ENCODE measurements at regions not wholly inside any gene's neighbourhood (a gene's known extent, or its start where the extent isn't known, plus 50 kb on each side); places are given as distances from the start of the nearest gene placed in this dataset.

DNA sequence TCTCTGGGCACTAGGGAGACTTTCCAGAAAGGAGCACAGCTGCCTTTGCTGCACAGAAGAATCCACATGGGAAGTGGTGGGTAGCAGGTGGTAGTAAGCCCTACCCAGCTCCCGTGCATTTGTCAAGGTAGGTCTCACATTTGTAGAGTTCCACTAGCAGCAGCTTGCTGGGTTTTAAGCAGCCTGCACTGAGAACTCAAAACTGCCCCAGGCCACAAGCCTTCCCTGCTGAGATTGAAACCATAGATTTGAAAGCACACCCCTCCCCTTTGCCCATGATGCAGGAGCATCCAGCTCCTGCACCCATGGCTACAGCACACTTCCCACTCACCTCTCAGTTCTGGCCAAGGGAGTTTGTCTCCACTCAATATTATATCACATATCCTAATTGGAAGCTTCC, 604.5 kb upstream of the STEAP1 start:
- TF ChIP-seq, protein P1, sequence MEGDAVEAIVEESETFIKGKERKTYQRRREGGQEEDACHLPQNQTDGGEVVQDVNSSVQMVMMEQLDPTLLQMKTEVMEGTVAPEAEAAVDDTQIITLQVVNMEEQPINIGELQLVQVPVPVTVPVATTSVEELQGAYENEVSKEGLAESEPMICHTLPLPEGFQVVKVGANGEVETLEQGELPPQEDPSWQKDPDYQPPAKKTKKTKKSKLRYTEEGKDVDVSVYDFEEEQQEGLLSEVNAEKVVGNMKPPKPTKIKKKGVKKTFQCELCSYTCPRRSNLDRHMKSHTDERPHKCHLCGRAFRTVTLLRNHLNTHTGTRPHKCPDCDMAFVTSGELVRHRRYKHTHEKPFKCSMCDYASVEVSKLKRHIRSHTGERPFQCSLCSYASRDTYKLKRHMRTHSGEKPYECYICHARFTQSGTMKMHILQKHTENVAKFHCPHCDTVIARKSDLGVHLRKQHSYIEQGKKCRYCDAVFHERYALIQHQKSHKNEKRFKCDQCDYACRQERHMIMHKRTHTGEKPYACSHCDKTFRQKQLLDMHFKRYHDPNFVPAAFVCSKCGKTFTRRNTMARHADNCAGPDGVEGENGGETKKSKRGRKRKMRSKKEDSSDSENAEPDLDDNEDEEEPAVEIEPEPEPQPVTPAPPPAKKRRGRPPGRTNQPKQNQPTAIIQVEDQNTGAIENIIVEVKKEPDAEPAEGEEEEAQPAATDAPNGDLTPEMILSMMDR (IDR thresholded peaks at IDR 0.05; ENCODE audit: low read depth, low read length, missing control alignments) = no peak
- no peak for DNase-seq (ENCODE audit: low read depth)
- H3K4me3 ChIP-seq (ENCODE audit: low read depth, low read length) = no peak overlapping the region

DNA sequence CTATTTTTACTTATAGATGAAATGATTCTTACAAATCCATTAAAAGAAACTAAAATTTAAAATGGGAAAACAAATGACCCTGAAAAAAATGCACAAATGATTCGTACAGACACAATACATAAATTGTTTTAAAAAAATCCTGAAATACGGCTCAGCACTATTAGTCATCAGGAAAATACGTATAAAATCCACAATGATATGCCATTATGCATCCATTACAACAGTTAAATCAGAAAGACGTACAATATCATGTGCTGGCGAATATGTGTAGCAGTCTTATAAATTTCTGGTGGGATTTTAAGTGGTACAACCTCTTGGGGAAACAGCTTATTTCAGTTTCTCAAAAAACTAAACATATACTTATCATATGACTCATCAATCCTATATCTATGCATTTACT, 600.1 kb upstream of the STEAP1 start:
- H3K4me3 ChIP-seq (ENCODE audit: low read depth, low read length) = no peak overlapping the region
- TF ChIP-seq, protein P1 (IDR thresholded peaks at IDR 0.05; ENCODE audit: low read depth, low read length, missing control alignments) = no peak
- no peak for DNase-seq (ENCODE audit: low read depth)

DNA sequence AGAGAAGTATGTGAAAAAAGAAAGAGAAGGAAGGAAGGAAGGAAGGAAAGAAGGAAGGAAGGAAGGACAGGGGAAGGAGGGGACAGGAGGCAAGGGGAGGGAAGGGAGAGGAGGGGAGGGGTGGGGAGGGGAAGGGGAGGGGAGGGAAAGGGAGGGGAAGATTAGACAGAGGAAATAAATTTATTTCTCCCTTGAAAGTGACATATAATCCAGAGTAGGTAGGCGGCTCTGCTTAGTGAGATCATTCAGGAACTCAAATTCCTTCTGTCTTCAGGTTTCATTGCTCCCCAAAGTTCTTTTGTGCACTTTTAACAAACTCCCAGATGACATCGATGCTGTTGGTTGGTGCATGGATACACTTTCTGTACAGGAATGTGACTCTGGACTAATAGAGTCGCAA, 594.7 kb upstream of the STEAP1 start:
- no peak for DNase-seq (ENCODE audit: low read depth)
- TF ChIP-seq, protein P1 (IDR thresholded peaks at IDR 0.05; ENCODE audit: low read depth, low read length, missing control alignments) = no peak
- H3K4me3 ChIP-seq (ENCODE audit: low read depth, low read length) = no peak overlapping the region

DNA sequence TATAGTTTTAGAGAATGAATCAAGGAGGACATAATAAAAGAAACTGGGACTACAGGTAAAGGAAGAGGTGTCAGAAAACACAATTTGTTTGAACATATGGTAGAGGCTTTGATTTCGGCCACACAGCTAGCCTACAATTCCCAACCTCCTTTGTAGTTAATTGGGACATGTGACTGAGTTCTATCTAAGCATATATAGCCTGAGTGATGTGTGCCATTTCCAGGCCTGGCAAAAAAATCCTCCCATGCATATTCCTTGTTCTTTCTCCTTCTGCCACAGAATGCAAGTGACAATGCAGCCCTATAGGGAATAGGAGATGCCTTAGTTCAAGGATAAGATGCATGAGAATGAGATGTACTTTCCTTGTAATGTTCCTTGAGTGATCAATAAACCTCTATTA, 590.7 kb upstream of the STEAP1 start:
- no peak for DNase-seq (ENCODE audit: low read depth)
- no peak overlapping the region for H3K4me3 ChIP-seq (ENCODE audit: low read depth, low read length)
- TF ChIP-seq, protein P1 (IDR thresholded peaks at IDR 0.05; ENCODE audit: low read depth, low read length, missing control alignments) = no peak

DNA sequence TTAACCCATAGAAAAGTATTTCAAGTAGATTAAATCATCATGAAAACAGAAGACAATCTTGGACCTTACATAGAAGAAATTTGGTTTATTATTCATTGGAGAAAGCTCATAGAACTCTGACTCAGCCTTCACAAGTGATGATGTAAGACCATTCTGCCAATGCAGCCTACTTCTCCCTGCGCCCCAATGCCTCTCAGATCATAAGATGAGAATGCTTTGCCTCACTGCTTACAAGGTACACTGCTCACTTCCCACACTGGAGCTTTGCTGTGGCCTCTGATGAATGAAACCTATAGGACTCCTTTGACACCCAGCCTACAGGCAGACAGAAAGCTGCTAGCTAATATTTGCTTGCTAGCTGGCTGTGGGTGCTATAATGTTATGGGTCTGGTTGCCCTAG, 569.4 kb upstream of the STEAP1 start:
- TF ChIP-seq, protein P1 (IDR thresholded peaks at IDR 0.05; ENCODE audit: low read depth, low read length, missing control alignments) = no peak
- no peak for DNase-seq (ENCODE audit: low read depth)
- no peak overlapping the region for H3K4me3 ChIP-seq (ENCODE audit: low read depth, low read length)

DNA sequence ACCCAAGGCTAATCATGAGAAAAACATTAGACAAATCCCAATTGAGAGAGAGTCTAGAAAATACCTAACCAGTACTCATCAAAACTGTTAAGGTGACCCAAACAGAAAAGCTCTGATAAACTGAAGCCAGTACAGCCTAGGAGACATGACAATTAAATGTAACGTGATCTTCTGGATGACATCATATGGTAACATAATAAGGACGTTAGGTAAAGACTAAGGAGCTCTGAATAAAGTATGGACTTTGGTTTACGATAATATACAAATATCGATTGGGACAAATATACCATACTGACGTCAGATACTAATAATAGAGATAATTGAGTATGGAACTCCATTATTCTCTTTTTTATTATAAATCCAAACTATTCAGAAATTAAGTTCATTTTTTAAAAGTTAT, 561.1 kb upstream of the STEAP1 start:
- no peak for DNase-seq (ENCODE audit: low read depth)
- TF ChIP-seq, protein P1 (IDR thresholded peaks at IDR 0.05; ENCODE audit: low read depth, low read length, missing control alignments) = no peak
- no peak overlapping the region for H3K4me3 ChIP-seq (ENCODE audit: low read depth, low read length)

DNA sequence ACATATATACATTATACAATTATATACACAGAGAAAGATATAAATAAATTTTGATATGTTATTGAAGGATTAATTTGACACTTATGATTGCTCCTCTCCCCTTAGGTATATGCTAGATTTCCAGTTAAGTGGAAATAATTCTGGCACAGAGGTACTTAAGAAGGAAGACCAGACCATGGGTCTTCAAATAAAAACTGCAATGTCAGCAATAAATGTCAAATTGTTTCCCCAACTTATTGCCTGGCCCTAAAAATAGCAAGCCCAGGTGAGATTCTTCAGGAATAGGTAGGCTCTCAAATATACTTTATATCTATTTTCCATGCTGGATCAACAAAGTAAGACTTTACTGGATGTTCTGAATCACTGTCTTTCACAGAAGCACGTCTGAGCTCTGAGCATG, 551.3 kb upstream of the STEAP1 start:
- TF ChIP-seq, protein P1 (IDR thresholded peaks at IDR 0.05; ENCODE audit: low read depth, low read length, missing control alignments) = no peak
- no peak overlapping the region for H3K4me3 ChIP-seq (ENCODE audit: low read depth, low read length)
- DNase-seq (ENCODE audit: low read depth) = no peak

Measured in GM12864 (cell line).